Prostate gland (tissue), 2 donors: ENCODE measurements at regions not wholly inside any gene's neighbourhood (a gene's known extent, or its start where the extent isn't known, plus 50 kb on each side); places are given as distances from the start of the nearest gene placed in this dataset.
"Not testable (repeated sequence)": the region's sequence is repeated elsewhere in the genome, so short reads cannot be mapped to it uniquely, and the experiment has no call there.

Source experiments
- DNase-seq: peaks from one replicate; pipeline ENCODE4 v3.0.0-alpha.2; 2019; ENCODE audit warnings: low spot score
- H3K27ac ChIP-seq, 2 donors: fragments of 200-600 bp; sonication (generic); 2 replicates each; pipeline ENCODE4 v1.5.1; 2017 to 2019
- H3K27me3 ChIP-seq: fragments of 200-600 bp; sonication (generic); replicated peaks from 2 replicates; pipeline ENCODE4 v1.5.1; 2019; ENCODE audit not compliant: insufficient read depth
- H3K36me3 ChIP-seq, 2 donors: fragments of 200-600 bp; sonication (generic); 1 replicate in 1 of 2; 2 replicates in 1 of 2; pipeline versions ENCODE4 v1.5.1 to v1.8.1; 2017 to 2019
- H3K4me1 ChIP-seq: fragments of 200-600 bp; sonication (generic); replicated peaks from 2 replicates; pipeline ENCODE4 v1.5.1; 2019
- H3K4me3 ChIP-seq, 2 donors: fragments of 200-600 bp; sonication (generic); 2 replicates each; pipeline ENCODE4 v1.5.1; 2017 to 2019
- H3K9me3 ChIP-seq: fragments of 200-600 bp; sonication (generic); 2 replicates; pipeline ENCODE4 v1.5.1; 2017
- CTCF ChIP-seq, 4 experiments: fragments of 200-600 bp in 2 of 4; fragments of 450-650 bp in 2 of 4; sonication (generic) in 2 of 4; IDR thresholded peaks; 1 replicate in 3 of 4; 2 replicates in 1 of 4; pipeline ENCODE4 v1.5.1; 2016 to 2019; ENCODE audit warnings: antibody characterized with exemption in 4 of 4, mild to moderate bottlenecking in 2 of 4, moderate library complexity in 2 of 4
- POLR2A ChIP-seq: fragments of 450-650 bp; IDR thresholded peaks from one replicate; pipeline ENCODE4 v1.6.1; 2016; ENCODE audit warnings: antibody characterized with exemption, mild to moderate bottlenecking
- POLR2AphosphoS5 ChIP-seq: sonication (generic); formaldehyde crosslinking; IDR thresholded peaks from one replicate; pipeline ENCODE4 v1.6.1; 2017; ENCODE audit warnings: antibody characterized with exemption
- WGBS: methylation state at CpG from one replicate; pipeline ENCODE4 v1.1.5; 2018; 5-methylcytosine and 5-hydroxymethylcytosine counted together
- intact Hi-C: fragments of 100-400 bp; cut with DNase I; formaldehyde crosslinking; loops from one replicate; pipeline ENCODE4 v1.14.2; 2022

GRCh38 chr17:51425773-51426172 lies 165.4 kb downstream of the UTP18 start:
- TF ChIP-seq POLR2A (no peak), CTCF (IDR thresholded peaks at IDR 0.05) (no peak), POLR2AphosphoS5 (no peak)
- 33% methylated on average over 1 of the region's 1 CpG for WGBS
- Histone ChIP-seq H3K4me3 (no peak overlapping the region), H3K27me3 (no peaks in the 10 kb centered on the region), H3K9me3 (no peaks in the 10 kb centered on the region), H3K27ac (no peak overlapping the region), H3K36me3 (no peaks in the 10 kb centered on the region), H3K4me1 (no peaks in the 10 kb centered on the region)
- DNase-seq, result no peak
- intact Hi-C loops, result no loop called here

- H3K9me3 ChIP-seq, result no peaks in the 10 kb centered on the region
Observed at GRCh38 chr17:51427323-51427811, 167.0 kb downstream of the UTP18 start.

GRCh38 chr17:51427856-51428255 lies 167.5 kb downstream of the UTP18 start:
- no peaks in the 10 kb centered on the region for H3K27me3 ChIP-seq
- H3K27ac ChIP-seq, result no peak overlapping the region
- no peaks in the 10 kb centered on the region for H3K36me3 ChIP-seq
- intact Hi-C loops, result no loop called here
- no peaks in the 10 kb centered on the region for H3K9me3 ChIP-seq
- no peak overlapping the region for H3K4me3 ChIP-seq
- H3K4me1 ChIP-seq, result no peaks in the 10 kb centered on the region
- TF ChIP-seq POLR2A (no peak), CTCF (IDR thresholded peaks at IDR 0.05) (no peak)
- WGBS, result 61% methylated on average over 4 of the region's 4 CpGs
- no peak for DNase-seq

More at GRCh38 chr17:51427323-51427811, 167.0 kb downstream of the UTP18 start:
- no peak for DNase-seq
- H3K4me1 ChIP-seq, result no peaks in the 10 kb centered on the region
- H3K27me3 ChIP-seq, result no peaks in the 10 kb centered on the region
- no peaks in the 10 kb centered on the region for H3K36me3 ChIP-seq
- intact Hi-C loops, result no loop called here
- H3K4me3 ChIP-seq, result no peak overlapping the region
- H3K27ac ChIP-seq, result no peak overlapping the region
- no peak for TF ChIP-seq POLR2A
- TF ChIP-seq CTCF (IDR thresholded peaks at IDR 0.05), result no peak
- no peak for TF ChIP-seq POLR2AphosphoS5
- 56% methylated on average over 7 of the region's 7 CpGs for WGBS

- Histone ChIP-seq H3K4me1 (no peaks in the 10 kb centered on the region), H3K27ac (no peak overlapping the region), H3K4me3 (no peak overlapping the region), H3K9me3 (no peaks in the 10 kb centered on the region), H3K27me3 (no peaks in the 10 kb centered on the region), H3K36me3 (no peaks in the 10 kb centered on the region)
- TF ChIP-seq POLR2AphosphoS5 (no peak), POLR2A (no peak), CTCF (IDR thresholded peaks at IDR 0.05) (no peak)
- DNase-seq, result no peak
- 62% methylated on average over 8 of the region's 8 CpGs for WGBS
- intact Hi-C loops, result no loop called here
Observed at GRCh38 chr17:51428668-51429495, 168.5 kb downstream of the UTP18 start.

GRCh38 chr17:51429938-51430337 lies 169.6 kb downstream of the UTP18 start:
- H3K36me3 ChIP-seq, intact Hi-C loops, DNase-seq, H3K4me1 ChIP-seq, H3K4me3 ChIP-seq, H3K27me3 ChIP-seq, H3K9me3 ChIP-seq, H3K27ac ChIP-seq: not testable (repeated sequence)
- WGBS, result 41% methylated on average over 3 of the region's 3 CpGs
